GM18519 (cell line): ENCODE measurements at regions not wholly inside any gene's neighbourhood (a gene's known extent, or its start where the extent isn't known, plus 50 kb on each side); places are given as distances from the start of the nearest gene placed in this dataset.
"Not testable (repeated sequence)": the region's sequence is repeated elsewhere in the genome, so short reads cannot be mapped to it uniquely, and the experiment has no call there.

Source experiments
- ATAC-seq: cut with Tn5 transposase; IDR thresholded peaks from one replicate; pipeline ENCODE4 v1.9.1; 2021; ENCODE audit warnings: mild to moderate bottlenecking, moderate library complexity; ENCODE audit not compliant: unreplicated experiment, low FRiP score

GRCh38 chr3:178217479-178217878 is 318.8 kb upstream of the KCNMB2 start:
- ATAC-seq: no peak

GRCh38 chr3:178218231-178218630 is 318.0 kb upstream of the KCNMB2 start:
- no peak for ATAC-seq

GRCh38 chr3:178219661-178220060 is 316.6 kb upstream of the KCNMB2 start:
- ATAC-seq: not testable (repeated sequence)

DNA sequence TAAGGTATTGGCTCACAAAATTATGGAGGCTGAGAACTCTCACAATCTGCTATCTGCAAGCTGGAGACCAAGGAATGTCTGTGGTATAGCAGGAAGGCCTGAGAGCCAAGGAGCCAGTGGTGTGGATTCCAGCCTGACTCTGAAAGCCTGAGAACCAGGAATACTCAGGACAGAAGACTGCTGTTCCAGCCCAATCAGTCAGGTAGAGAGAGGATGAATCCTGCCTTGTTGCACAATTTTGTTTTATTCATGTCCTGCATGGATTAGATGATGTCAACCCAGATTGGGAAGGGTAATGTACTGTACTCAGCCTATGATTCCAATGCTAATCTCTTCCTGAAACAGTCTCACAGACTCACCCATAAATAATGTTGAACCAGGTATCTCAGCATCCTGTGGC is 312.4 kb upstream of the KCNMB2 start:
- no peak for ATAC-seq

DNA sequence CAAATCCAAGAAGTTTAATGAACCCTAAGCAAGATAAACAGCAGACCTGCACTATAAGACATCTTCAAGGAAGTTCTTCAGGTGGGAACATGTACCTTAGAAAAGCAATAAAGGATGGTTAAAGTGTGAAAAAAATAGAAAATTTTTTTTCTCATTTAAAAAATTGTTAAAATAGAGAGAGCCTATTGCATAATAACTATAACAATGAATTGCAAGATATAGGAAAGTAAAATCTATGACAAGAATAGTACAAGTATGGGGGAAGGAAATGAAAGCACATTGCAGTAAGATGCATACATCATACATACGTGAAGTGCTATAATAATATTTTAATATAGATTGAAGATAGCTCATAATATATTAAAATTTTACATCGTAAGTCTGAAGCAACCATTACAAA is 310.1 kb upstream of the KCNMB2 start:
- ATAC-seq: no peak

- no peak for ATAC-seq
These were observed 304.6 kb upstream of the KCNMB2 start for GRCh38 chr3:178231645-178232044.

- ATAC-seq: no peak
These were observed 302.7 kb upstream of the KCNMB2 start for GRCh38 chr3:178233371-178234071.

DNA sequence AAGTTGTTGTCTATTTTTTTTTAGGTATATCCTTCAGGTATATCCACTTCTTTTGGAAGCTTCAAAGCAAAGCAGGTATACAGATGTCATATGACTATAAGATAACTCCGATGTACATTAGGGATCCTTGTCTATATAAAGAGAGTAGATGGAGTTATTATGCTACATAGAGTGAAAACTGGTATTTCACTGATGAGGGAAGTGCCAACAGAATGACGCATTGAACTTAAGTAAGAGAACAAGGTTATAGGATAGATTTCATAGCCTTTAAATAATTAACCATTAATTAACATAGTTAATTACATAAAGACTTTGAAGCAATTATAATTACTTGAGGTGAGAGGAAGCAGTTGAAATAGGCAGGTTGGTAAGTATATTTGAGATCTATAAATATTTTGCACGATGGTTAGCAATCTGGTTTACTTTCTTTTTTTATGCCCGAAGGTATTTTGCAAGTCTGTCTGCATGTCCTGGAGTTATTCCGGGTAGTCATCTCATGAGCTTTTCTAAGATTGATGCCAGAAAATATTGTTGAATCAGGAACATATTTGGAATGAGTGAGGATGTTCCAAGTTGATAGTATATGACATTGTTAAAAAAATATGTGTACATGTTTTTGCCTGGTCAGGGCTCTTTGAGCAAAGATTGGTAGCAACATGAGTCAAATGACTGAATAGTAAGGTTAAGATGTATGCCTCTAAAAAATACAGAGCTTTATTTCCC is 299.5 kb upstream of the KCNMB2 start:
- ATAC-seq: no peak

DNA sequence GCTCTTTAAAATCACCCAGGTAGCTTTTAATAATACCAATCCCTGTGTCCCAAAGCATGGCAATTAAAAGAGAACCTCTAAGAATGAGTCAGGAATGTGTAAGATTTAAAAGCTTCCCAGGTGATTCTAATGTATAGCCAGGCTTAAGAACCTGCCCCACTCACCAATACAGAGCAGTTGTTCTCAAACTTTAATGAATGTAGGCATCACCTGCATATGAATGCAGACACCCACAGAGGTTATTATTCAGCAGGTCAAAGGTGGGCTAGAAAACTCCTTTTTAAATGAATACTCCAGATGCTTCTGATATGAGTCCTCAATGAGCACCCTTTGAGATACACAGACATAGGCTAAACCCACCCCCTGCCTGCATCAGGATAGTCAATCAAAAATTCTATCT is 298.1 kb upstream of the KCNMB2 start:
- no peak for ATAC-seq

DNA sequence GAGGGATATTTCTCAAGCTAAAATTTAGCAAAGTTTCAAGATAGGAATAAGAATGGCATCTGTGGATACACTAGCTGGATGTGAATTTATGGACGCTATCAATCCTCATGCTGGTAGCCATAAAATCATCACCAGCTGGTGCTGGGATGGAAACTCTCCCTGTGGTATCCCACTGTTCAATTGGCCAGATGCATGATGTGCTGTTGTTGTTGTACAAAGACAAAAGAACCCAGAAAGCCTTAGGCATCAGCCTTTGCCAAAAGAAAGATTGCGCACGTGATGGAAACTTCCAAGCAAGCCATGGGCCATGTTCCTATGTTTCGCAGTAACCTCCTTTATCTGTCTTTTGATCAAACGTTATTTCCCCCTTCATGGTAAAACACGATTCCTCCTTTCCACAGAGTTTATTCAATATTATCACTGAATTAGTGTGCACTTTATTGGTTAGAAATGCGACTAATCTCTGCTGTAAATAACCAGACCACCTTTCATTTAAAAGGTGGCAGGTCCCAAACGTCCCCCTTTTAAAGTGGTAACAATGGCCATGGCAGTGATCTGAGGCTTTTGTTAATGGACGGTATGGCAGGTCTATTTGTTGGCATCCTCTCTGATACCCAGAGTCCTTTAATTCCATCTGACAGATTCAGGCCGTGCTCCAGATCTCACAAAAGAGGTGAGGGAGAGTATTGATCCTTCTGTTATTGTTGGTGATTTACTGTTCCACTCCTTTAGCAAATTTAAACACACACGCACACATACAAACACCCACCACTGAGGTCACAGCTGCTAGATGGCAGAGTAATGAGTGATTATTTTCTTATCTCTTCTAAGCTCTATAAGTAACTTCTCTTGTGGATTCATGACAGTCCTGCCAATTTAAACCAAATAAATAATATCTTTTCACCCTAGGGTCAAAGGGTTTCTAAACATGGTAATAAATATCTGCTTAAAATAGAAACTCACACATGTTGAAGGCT is 291.2 kb upstream of the KCNMB2 start:
- no peak for ATAC-seq

DNA sequence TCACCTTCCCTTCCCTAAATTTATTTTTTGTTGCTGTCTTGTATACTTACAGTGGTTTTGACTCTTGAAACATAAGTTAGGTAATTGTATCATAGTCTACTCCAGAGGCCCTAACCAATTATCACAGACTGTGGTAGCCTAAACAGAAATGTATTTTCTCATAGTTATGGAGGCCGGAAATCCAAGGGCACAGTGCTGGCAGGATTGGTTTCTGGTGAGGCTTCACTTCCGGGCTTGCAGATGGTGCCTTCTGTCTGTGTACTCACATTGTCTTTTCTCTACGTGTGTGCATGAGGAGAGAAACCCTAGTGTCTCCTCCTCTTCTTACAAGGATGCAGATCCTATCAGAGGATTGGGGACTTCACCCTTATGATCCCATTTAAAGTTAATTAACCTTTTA is 290.2 kb upstream of the KCNMB2 start:
- ATAC-seq: no peak

DNA sequence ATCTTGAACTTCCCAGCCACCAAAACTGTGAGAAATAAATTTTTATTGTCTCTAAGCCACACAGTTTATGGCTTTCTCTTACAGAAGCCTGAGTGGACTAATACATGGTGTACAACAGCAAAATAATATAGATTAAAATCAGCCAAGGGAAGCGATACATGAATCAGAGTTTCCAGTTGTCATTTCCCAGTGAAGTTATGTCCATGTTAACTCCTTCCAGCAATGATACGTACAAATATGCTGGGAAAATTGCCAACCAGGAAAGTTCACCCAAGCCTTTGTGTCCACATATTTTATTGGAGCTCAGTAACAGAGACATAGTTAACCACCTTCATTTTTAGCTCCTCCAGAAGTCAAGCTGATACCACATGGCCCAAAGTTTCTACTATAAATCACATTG is 280.9 kb upstream of the KCNMB2 start:
- ATAC-seq: no peak

- no peak for ATAC-seq
These were observed 278.7 kb upstream of the KCNMB2 start for GRCh38 chr3:178257491-178257890.

- no peak for ATAC-seq
These were observed 278.1 kb upstream of the KCNMB2 start for GRCh38 chr3:178258121-178258520.

DNA sequence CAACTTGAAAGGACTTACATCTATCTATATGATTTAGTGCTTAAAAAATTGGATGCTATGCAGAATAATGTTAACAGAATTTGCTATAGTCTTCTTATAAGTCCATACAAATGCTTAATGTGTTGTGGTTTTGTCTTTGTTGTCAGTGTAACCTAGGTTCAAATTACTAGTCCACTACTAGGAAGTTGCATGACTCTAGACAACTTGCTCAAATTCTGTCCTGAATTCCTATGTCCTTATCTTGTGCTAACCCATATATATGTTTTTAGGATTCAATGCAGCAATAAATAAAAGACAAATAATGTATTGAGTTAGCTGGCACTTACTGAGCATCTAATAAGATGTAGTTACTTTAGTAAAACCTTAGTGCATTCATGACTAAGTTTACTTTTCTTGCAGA is 276.5 kb upstream of the KCNMB2 start:
- ATAC-seq: no peak

- no peak for ATAC-seq
These were observed 275.2 kb upstream of the KCNMB2 start for GRCh38 chr3:178260887-178261565.

GRCh38 chr3:178263236-178263916 is 272.9 kb upstream of the KCNMB2 start:
- no peak for ATAC-seq

DNA sequence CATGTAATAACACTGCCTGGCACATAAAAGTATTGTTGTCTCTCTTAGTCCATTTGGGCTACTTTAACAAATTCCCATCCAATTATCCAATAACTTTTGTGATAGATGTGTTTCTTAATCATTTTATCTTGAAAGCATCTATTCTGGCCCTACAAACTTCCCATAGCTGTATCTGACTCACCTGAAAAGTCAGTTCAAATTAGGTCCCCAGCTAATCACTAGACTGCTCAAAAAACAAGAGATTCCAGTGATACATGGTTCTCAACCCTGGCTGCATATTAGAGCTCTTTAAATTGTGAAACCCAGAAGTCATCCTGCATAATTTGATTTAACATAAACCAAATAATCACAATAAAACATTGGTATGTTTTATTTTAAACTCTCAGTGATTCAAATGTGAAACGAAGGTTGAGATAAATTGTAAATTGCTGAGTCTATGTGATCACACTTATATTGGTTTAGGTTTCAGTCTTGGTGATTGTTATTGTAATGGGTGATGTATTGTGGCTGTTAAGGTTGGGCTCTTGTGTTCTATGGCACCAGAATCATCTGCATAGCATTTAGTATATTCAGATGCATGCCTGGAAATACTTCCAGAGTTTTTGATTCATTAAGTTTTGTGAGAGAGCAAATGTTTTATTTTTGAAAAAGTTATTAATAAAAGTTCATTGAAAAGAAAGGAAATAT is 268.9 kb upstream of the KCNMB2 start:
- no peak for ATAC-seq

- no peak for ATAC-seq
These were observed 265.4 kb upstream of the KCNMB2 start for GRCh38 chr3:178270838-178271237.
